ENCODE measurements at regions not wholly inside any gene's neighbourhood (a gene's known extent, or its start where the extent isn't known, plus 50 kb on each side); places are given as distances from the start of the nearest gene placed in this dataset.
"Not testable (repeated sequence)": the region's sequence is repeated elsewhere in the genome, so short reads cannot be mapped to it uniquely, and the experiment has no call there.

GRCh38 chrX:16320765-16321355, 153.6 kb downstream of the MAGEB17 start:
- DNase-seq, result no peak

GRCh38 chrX:16333453-16333852, 166.2 kb downstream of the MAGEB17 start:
- no peak for DNase-seq

GRCh38 chrX:16335181-16335580, 167.9 kb downstream of the MAGEB17 start:
- DNase-seq, result no peak

- DNase-seq, result no peak
Observed at GRCh38 chrX:16347968-16348670, 180.8 kb downstream of the MAGEB17 start.

GRCh38 chrX:16357902-16358301, 190.6 kb downstream of the MAGEB17 start:
- DNase-seq, result no peak

GRCh38 chrX:16360056-16360455, 192.8 kb downstream of the MAGEB17 start:
- not testable (repeated sequence) for DNase-seq

GRCh38 chrX:16368696-16369095, 201.4 kb downstream of the MAGEB17 start:
- DNase-seq, result no peak

GRCh38 chrX:16376056-16376455, 208.8 kb downstream of the MAGEB17 start:
- DNase-seq, result no peak

- no peak for DNase-seq
Observed at GRCh38 chrX:16386126-16386525, 218.8 kb downstream of the MAGEB17 start.

- no peak for DNase-seq
Observed at GRCh38 chrX:16392597-16392996, 225.3 kb downstream of the MAGEB17 start.

- DNase-seq, result no peak
Observed at GRCh38 chrX:16394290-16394689, 227.0 kb downstream of the MAGEB17 start.

- no peak for DNase-seq
Observed at GRCh38 chrX:16403808-16404207, 236.5 kb downstream of the MAGEB17 start.

GRCh38 chrX:16416588-16416987, 233.4 kb upstream of the S100G start:
- no peak for DNase-seq

- no peak for DNase-seq
Observed at GRCh38 chrX:16418650-16419049, 231.3 kb upstream of the S100G start.

- no peak for DNase-seq
Observed at GRCh38 chrX:16427668-16428067, 222.3 kb upstream of the S100G start.

- no peak for DNase-seq
Observed at GRCh38 chrX:16429406-16429805, 220.6 kb upstream of the S100G start.

GRCh38 chrX:16431266-16431665, 218.7 kb upstream of the S100G start:
- no peak for DNase-seq

- DNase-seq, result no peak
Observed at GRCh38 chrX:16433021-16433420, 216.9 kb upstream of the S100G start.

GRCh38 chrX:16435399-16435986, 214.5 kb upstream of the S100G start:
- no peak for DNase-seq

- DNase-seq, result peak; percentile 66
Observed at GRCh38 chrX:16436348-16437188, 213.4 kb upstream of the S100G start.

- DNase-seq, result no peak
Observed at GRCh38 chrX:16440446-16440845, 209.5 kb upstream of the S100G start.

- DNase-seq, result no peak
Observed at GRCh38 chrX:16444353-16444752, 205.6 kb upstream of the S100G start.

GRCh38 chrX:16445166-16445752, 204.7 kb upstream of the S100G start:
- DNase-seq, result peak; percentile 40
